IMR-90 (cell line): ENCODE measurements at regions not wholly inside any gene's neighbourhood (a gene's known extent, or its start where the extent isn't known, plus 50 kb on each side); places are given as distances from the start of the nearest gene placed in this dataset.

Experiments
- CEBPB ChIP-seq: IDR thresholded peaks from 2 replicates; pipeline ENCODE4 v1.6.1; 2012; ENCODE audit warnings: low read depth, low read length, improper control_type of control experiment
- POLR2A ChIP-seq: IDR thresholded peaks from 2 replicates; pipeline ENCODE4 v1.6.1; 2012; ENCODE audit warnings: mild to moderate bottlenecking, low read depth, low read length
- RFX5 ChIP-seq: IDR thresholded peaks from 2 replicates; pipeline ENCODE4 v1.8.0; 2012; ENCODE audit warnings: low read depth, mild to moderate bottlenecking, low read length, moderate library complexity
- TF ChIP-seq, protein P1 (sequence below): conservative IDR thresholded peaks from 2 replicates; pipeline ENCODE4 v1.5.1; 2012; ENCODE audit warnings: mild to moderate bottlenecking, low read depth, low read length, improper control_type of control experiment

DNA sequence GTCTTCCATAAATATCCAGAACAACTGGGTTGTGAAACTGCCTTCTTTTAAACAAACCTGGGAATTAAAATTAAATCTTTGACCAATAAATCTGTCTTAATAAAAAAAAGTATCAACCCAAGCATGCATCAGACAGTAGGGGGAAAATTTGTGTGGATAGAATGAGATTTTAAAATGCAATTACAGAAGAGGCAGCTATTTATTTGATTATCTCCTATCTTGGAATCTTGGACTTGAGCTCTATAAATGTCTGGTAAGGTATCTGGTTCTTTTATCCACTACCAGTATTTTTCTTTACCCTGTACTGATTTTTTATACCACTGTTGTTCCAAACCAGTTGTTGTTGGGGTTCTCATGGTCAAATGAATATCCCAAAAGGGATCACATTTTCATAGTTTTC lies 157.6 kb upstream of the VEPH1 start:
- TF ChIP-seq, protein P1, sequence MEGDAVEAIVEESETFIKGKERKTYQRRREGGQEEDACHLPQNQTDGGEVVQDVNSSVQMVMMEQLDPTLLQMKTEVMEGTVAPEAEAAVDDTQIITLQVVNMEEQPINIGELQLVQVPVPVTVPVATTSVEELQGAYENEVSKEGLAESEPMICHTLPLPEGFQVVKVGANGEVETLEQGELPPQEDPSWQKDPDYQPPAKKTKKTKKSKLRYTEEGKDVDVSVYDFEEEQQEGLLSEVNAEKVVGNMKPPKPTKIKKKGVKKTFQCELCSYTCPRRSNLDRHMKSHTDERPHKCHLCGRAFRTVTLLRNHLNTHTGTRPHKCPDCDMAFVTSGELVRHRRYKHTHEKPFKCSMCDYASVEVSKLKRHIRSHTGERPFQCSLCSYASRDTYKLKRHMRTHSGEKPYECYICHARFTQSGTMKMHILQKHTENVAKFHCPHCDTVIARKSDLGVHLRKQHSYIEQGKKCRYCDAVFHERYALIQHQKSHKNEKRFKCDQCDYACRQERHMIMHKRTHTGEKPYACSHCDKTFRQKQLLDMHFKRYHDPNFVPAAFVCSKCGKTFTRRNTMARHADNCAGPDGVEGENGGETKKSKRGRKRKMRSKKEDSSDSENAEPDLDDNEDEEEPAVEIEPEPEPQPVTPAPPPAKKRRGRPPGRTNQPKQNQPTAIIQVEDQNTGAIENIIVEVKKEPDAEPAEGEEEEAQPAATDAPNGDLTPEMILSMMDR, result no peak
- TF ChIP-seq POLR2A (no peak), RFX5 (no peak), CEBPB (no peak)
